Neural cell (in vitro differentiated cells): ENCODE measurements at regions not wholly inside any gene's neighbourhood (a gene's known extent, or its start where the extent isn't known, plus 50 kb on each side); places are given as distances from the start of the nearest gene placed in this dataset.

Experiments used
- CTCF ChIP-seq: fragments of 450-650 bp; IDR thresholded peaks from 2 replicates; pipeline ENCODE4 v1.5.1; 2014; ENCODE audit warnings: antibody characterized with exemption, mild to moderate bottlenecking, moderate library complexity; ENCODE audit not compliant: poor library complexity, severe bottlenecking
- EP300 ChIP-seq: fragments of 450-650 bp; conservative IDR thresholded peaks from 2 replicates; pipeline ENCODE4 v1.6.1; 2014; ENCODE audit warnings: antibody characterized with exemption, mild to moderate bottlenecking, moderate library complexity; ENCODE audit not compliant: poor library complexity, severe bottlenecking
- RAD21 ChIP-seq: fragments of 450-650 bp; conservative IDR thresholded peaks from 2 replicates; pipeline ENCODE4 v1.6.1; 2014; ENCODE audit warnings: antibody characterized with exemption, mild to moderate bottlenecking, moderate library complexity

- TF ChIP-seq CTCF: no peak
- no peak for TF ChIP-seq EP300
- TF ChIP-seq RAD21: no peak
Measured at GRCh38 chr4:137180349-137180748, 351.9 kb downstream of the PCDH18 start.
